SU-DHL-6 (cell line): ENCODE measurements at regions not wholly inside any gene's neighbourhood (a gene's known extent, or its start where the extent isn't known, plus 50 kb on each side); places are given as distances from the start of the nearest gene placed in this dataset.

Experiments
- H2AFZ ChIP-seq: fragments of 200-600 bp; sonication (generic); 2 replicates; pipeline ENCODE4 v1.6.1; 2014; ENCODE audit warnings: low read depth, mild to moderate bottlenecking, moderate library complexity, mixed read lengths, antibody characterized with exemption, low read length; ENCODE audit not compliant: severe bottlenecking
- H3F3A ChIP-seq: fragments of 200-600 bp; shearing (Covaris generic); 2 replicates; pipeline ENCODE4 v1.6.0; 2016; ENCODE audit warnings: antibody characterized with exemption, mild to moderate bottlenecking; ENCODE audit not compliant: insufficient read depth
- H3K27ac ChIP-seq: fragments of 200-600 bp; sonication (generic); 2 replicates; pipeline ENCODE4 v1.5.1; 2016; ENCODE audit warnings: low read depth, mild to moderate bottlenecking, low read length, moderate library complexity, mixed read lengths
- H3K27me3 ChIP-seq: fragments of 200-600 bp; sonication (generic), shearing (Covaris generic); 2 replicates; pipeline ENCODE4 v1.6.0; 2014; ENCODE audit warnings: mild to moderate bottlenecking, low read length
- H3K36me3 ChIP-seq: fragments of 200-600 bp; sonication (generic); 2 replicates; pipeline ENCODE4 v1.6.1; 2014; ENCODE audit warnings: mild to moderate bottlenecking, low read length, mixed read lengths
- H3K4me2 ChIP-seq: fragments of 300-600, 200-600 bp; shearing (Covaris generic), sonication (generic); 2 replicates; pipeline ENCODE4 v1.6.0; 2014; ENCODE audit warnings: low read length, low read depth, mild to moderate bottlenecking; ENCODE audit not compliant: poor library complexity, severe bottlenecking
- H3K4me3 ChIP-seq: fragments of 200-600 bp; sonication (generic); 2 replicates; pipeline ENCODE4 v1.5.1; 2014; ENCODE audit warnings: antibody characterized with exemption, low read length, mild to moderate bottlenecking, mixed read lengths; ENCODE audit not compliant: insufficient read depth, poor library complexity, severe bottlenecking
- H3K79me2 ChIP-seq: fragments of 200-600 bp; sonication (generic); 2 replicates; pipeline ENCODE4 v1.6.1; 2014; ENCODE audit warnings: mild to moderate bottlenecking, low read length, moderate library complexity; ENCODE audit not compliant: insufficient read depth
- H3K9ac ChIP-seq: fragments of 200-600 bp; sonication (generic); 2 replicates; pipeline ENCODE4 v1.7.0; 2014; ENCODE audit warnings: mild to moderate bottlenecking, low read length
- H3K9me2 ChIP-seq: fragments of 200-600 bp; sonication (generic); replicated peaks from 2 replicates; pipeline ENCODE4 v1.6.1; 2014; ENCODE audit warnings: low read length; ENCODE audit not compliant: insufficient read depth
- H3K9me3 ChIP-seq: fragments of 200-600 bp; sonication (generic); 2 replicates; pipeline ENCODE4 v1.6.1; 2014; ENCODE audit warnings: low read length, mixed read lengths; ENCODE audit not compliant: insufficient read depth
- H4K20me1 ChIP-seq: fragments of 200-600 bp; sonication (generic); 2 replicates; pipeline ENCODE4 v1.6.1; 2014; ENCODE audit warnings: low read depth, mild to moderate bottlenecking, antibody characterized with exemption, low read length, moderate library complexity, mixed read lengths
- EZH2phosphoT487 ChIP-seq: fragments of 200-600 bp; sonication (generic), shearing (Covaris generic); conservative IDR thresholded peaks from 2 replicates; pipeline ENCODE4 v1.6.1; 2018; ENCODE audit warnings: mild to moderate bottlenecking, antibody characterized with exemption, low read length, moderate library complexity, mixed read lengths
- TF ChIP-seq, protein P1 (sequence below): fragments of 200-600 bp; sonication (generic); IDR thresholded peaks from one replicate; pipeline ENCODE4 v1.5.1; 2017; ENCODE audit warnings: antibody characterized with exemption, mild to moderate bottlenecking, low read length, moderate library complexity; ENCODE audit not compliant: insufficient read depth, poor library complexity, severe bottlenecking

GRCh38 chr7:16033233-16033632 is 346.8 kb upstream of the MEOX2 start:
- Histone ChIP-seq H3K9me3 (no peaks in the 10 kb centered on the region), H3F3A (no peaks in the 10 kb centered on the region), H3K4me2 (no peak overlapping the region), H4K20me1 (no peaks in the 10 kb centered on the region), H3K79me2 (no peaks in the 10 kb centered on the region), H3K9me2 (no peaks in the 10 kb centered on the region), H2AFZ (no peak overlapping the region), H3K27ac (no peak overlapping the region), H3K36me3 (no peaks in the 10 kb centered on the region), H3K4me3 (no peak overlapping the region), H3K27me3 (no peaks in the 10 kb centered on the region), H3K9ac (no peak overlapping the region)
- TF ChIP-seq, protein P1, sequence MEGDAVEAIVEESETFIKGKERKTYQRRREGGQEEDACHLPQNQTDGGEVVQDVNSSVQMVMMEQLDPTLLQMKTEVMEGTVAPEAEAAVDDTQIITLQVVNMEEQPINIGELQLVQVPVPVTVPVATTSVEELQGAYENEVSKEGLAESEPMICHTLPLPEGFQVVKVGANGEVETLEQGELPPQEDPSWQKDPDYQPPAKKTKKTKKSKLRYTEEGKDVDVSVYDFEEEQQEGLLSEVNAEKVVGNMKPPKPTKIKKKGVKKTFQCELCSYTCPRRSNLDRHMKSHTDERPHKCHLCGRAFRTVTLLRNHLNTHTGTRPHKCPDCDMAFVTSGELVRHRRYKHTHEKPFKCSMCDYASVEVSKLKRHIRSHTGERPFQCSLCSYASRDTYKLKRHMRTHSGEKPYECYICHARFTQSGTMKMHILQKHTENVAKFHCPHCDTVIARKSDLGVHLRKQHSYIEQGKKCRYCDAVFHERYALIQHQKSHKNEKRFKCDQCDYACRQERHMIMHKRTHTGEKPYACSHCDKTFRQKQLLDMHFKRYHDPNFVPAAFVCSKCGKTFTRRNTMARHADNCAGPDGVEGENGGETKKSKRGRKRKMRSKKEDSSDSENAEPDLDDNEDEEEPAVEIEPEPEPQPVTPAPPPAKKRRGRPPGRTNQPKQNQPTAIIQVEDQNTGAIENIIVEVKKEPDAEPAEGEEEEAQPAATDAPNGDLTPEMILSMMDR, result no peak
- TF ChIP-seq EZH2phosphoT487, result no peak

GRCh38 chr7:16028636-16029035 is 342.2 kb upstream of the MEOX2 start:
- no peaks in the 10 kb centered on the region for H3K36me3 ChIP-seq
- H3K27me3 ChIP-seq, result no peaks in the 10 kb centered on the region
- no peak overlapping the region for H3K4me2 ChIP-seq
- no peaks in the 10 kb centered on the region for H4K20me1 ChIP-seq
- H3F3A ChIP-seq, result no peaks in the 10 kb centered on the region
- no peaks in the 10 kb centered on the region for H3K9me3 ChIP-seq
- no peaks in the 10 kb centered on the region; the same call in 1 of the 2 replicates for H3K9me2 ChIP-seq
- no peak overlapping the region for H3K9ac ChIP-seq
- H3K27ac ChIP-seq, result no peak overlapping the region
- H3K79me2 ChIP-seq, result no peaks in the 10 kb centered on the region
- no peak overlapping the region for H2AFZ ChIP-seq
- no peak overlapping the region for H3K4me3 ChIP-seq
- no peak for TF ChIP-seq EZH2phosphoT487
- TF ChIP-seq, protein P1, result no peak

GRCh38 chr7:16028103-16028502 is 341.6 kb upstream of the MEOX2 start:
- Histone ChIP-seq H3K9ac (no peak overlapping the region), H4K20me1 (no peaks in the 10 kb centered on the region), H3K9me2 (no peaks in the 10 kb centered on the region; the same call in 1 of the 2 replicates), H3K36me3 (no peaks in the 10 kb centered on the region), H2AFZ (no peak overlapping the region), H3K9me3 (no peaks in the 10 kb centered on the region), H3K4me2 (no peak overlapping the region), H3K79me2 (no peaks in the 10 kb centered on the region), H3K27ac (no peak overlapping the region), H3K4me3 (no peak overlapping the region), H3F3A (no peaks in the 10 kb centered on the region), H3K27me3 (no peaks in the 10 kb centered on the region)
- no peak for TF ChIP-seq EZH2phosphoT487
- TF ChIP-seq, protein P1, result no peak

DNA sequence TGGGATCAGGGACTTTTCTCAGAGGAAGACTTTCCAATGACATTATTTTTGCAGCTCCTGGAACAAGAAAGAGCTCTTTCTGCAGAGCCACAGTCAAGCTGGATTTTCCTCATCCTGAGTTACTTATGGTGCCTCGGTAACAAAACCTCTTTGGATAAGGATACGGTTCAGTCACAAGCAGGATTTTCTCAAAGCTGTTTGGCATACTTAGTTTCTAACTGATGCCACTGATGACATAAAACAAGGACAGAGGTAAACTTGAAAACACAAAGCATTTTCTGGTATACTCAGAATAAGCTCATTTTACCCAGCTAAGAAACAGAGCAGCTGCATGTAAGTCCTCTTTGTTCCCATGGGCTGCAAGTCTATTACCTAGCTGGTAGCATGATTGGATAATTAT is 340.9 kb upstream of the MEOX2 start:
- Histone ChIP-seq H4K20me1 (no peaks in the 10 kb centered on the region), H3K4me2 (no peak overlapping the region), H3K79me2 (no peaks in the 10 kb centered on the region), H3K9me3 (no peaks in the 10 kb centered on the region), H3K27me3 (no peaks in the 10 kb centered on the region), H2AFZ (no peak overlapping the region), H3K4me3 (no peak overlapping the region), H3K9me2 (no peaks in the 10 kb centered on the region; the same call in 1 of the 2 replicates), H3F3A (no peaks in the 10 kb centered on the region), H3K9ac (no peak overlapping the region), H3K36me3 (no peaks in the 10 kb centered on the region), H3K27ac (no peak overlapping the region)
- TF ChIP-seq, protein P1, result no peak
- TF ChIP-seq EZH2phosphoT487, result no peak
